GM12878 (cell line): ENCODE measurements at regions not wholly inside any gene's neighbourhood (a gene's known extent, or its start where the extent isn't known, plus 50 kb on each side); places are given as distances from the start of the nearest gene placed in this dataset.
A peak's percentile ranks its signal among the peaks of the same experiment; 100 is the strongest.

Experiments
- ATAC-seq: fragments of 200-7000 bp; cut with Tn5 transposase; 3 replicates; pipeline ENCODE4 v1.9.1; 2020; ENCODE audit warnings: mild to moderate bottlenecking, moderate library complexity
- BruUV-seq: library from RNA; stranded (reverse); fragments of 400-500 nt; replicated peaks from 2 replicates; lab custom pipeline; 2021; lab: Mats Ljungman, UMichigan
- CTCF ChIA-PET: fragments of 300-600 bp; sonication (Branson Sonifier 250); formaldehyde crosslinking; extraction: SDS; loops from one replicate; lab custom pipeline; 2021; ENCODE audit warnings: inconsistent platforms; lab: Yijun Ruan, JAX
- POLR2A ChIA-PET: fragments of 350-600 bp; formaldehyde crosslinking; extraction: SDS; loops from one replicate; lab custom pipeline; 2021; ENCODE audit warnings: inconsistent platforms; lab: Charles Lee
- RAD21 ChIA-PET: fragments of 300-600 bp; sonication (Branson Sonifier 250); formaldehyde crosslinking; loops from one replicate; lab custom pipeline; 2023; ENCODE audit warnings: antibody characterized with exemption; ENCODE audit not compliant: unreplicated experiment; lab: Charles Lee
- SMC1A ChIA-PET: fragments of 300-600 bp; sonication (Branson Sonifier 250); formaldehyde crosslinking; loops from one replicate; lab custom pipeline; 2023; ENCODE audit not compliant: unreplicated experiment, uncharacterized antibody; lab: Charles Lee
- DNase-seq: peaks from one replicate; pipeline ENCODE4 v3.0.0-alpha.2; 2011; ENCODE audit warnings: low read depth, low spot score
- FAIRE-seq: peaks from 3 replicates; lab custom pipeline; 2011; peaks lifted over from hg19 to GRCh38; lab: Jason Lieb, UNC
- H2AFZ ChIP-seq: 2 replicates; pipeline ENCODE4 v1.6.0; 2011; ENCODE audit warnings: low read depth, low read length, control low read depth; ENCODE audit not compliant: control insufficient read depth
- H3K27ac ChIP-seq: 2 replicates; pipeline ENCODE4 v1.5.1; 2011; ENCODE audit warnings: control low read depth; ENCODE audit not compliant: control insufficient read depth, insufficient read depth
- H3K27me3 ChIP-seq, 2 experiments: replicated peaks in 1 of 2; 2 replicates each; pipeline versions ENCODE4 v1.6.0 to v1.6.1; 2011; ENCODE audit warnings: low read length in 1 of 2; ENCODE audit not compliant: control insufficient read depth in 2 of 2, insufficient read depth in 2 of 2
- H3K36me3 ChIP-seq, 2 experiments: 2 replicates each; pipeline ENCODE4 v1.5.1; 2011; ENCODE audit warnings: low read length in 1 of 2; ENCODE audit not compliant: control insufficient read depth in 2 of 2, insufficient read depth in 2 of 2
- H3K4me1 ChIP-seq: 2 replicates; pipeline ENCODE4 v1.6.1; 2011; ENCODE audit warnings: mild to moderate bottlenecking, low read length, moderate library complexity, mixed read lengths; ENCODE audit not compliant: control insufficient read depth, insufficient read depth
- H3K4me2 ChIP-seq: 2 replicates; pipeline ENCODE4 v1.6.0; 2011; ENCODE audit warnings: control low read depth; ENCODE audit not compliant: control insufficient read depth, insufficient read depth
- H3K4me3 ChIP-seq: fragments of 200-600 bp; sonication (generic); 2 replicates; pipeline ENCODE4 v1.5.1; 2016
- H3K79me2 ChIP-seq: 2 replicates; pipeline ENCODE4 v1.6.0; 2011; ENCODE audit warnings: low read length; ENCODE audit not compliant: control insufficient read depth, insufficient read depth
- H3K9ac ChIP-seq: 2 replicates; pipeline ENCODE4 v1.8.0; 2011; ENCODE audit warnings: low read length, control low read depth, mixed read lengths; ENCODE audit not compliant: control insufficient read depth, insufficient read depth
- H3K9me3 ChIP-seq: replicated peaks from 3 replicates; pipeline ENCODE4 v1.5.1; 2011; ENCODE audit warnings: mild to moderate bottlenecking, low read length; ENCODE audit not compliant: control insufficient read depth, insufficient read depth
- H4K20me1 ChIP-seq: 2 replicates; pipeline ENCODE4 v1.6.0; 2011; ENCODE audit not compliant: control insufficient read depth, insufficient read depth
- ETV6 ChIP-seq, 2 experiments: fragments of 450-650 bp in 1 of 2; IDR thresholded peaks in 1 of 2; conservative IDR thresholded peaks in 1 of 2; 2 replicates each; pipeline ENCODE4 v1.6.1; 2014; ENCODE audit warnings: antibody characterized with exemption in 1 of 2, borderline replicate concordance in 1 of 2, low read depth in 1 of 2, mild to moderate bottlenecking in 1 of 2, moderate library complexity in 1 of 2
- FOXK2 ChIP-seq: fragments of 450-650 bp; IDR thresholded peaks from 2 replicates; pipeline ENCODE4 v1.6.1; 2017; ENCODE audit warnings: mild to moderate bottlenecking, moderate library complexity
- GABPA ChIP-seq: IDR thresholded peaks from 2 replicates; pipeline ENCODE4 v1.6.1; 2014; ENCODE audit warnings: antibody characterized with exemption, low read depth, mild to moderate bottlenecking, inconsistent platforms
- GATAD2B ChIP-seq: fragments of 450-650 bp; conservative IDR thresholded peaks from 2 replicates; pipeline ENCODE4 v1.6.1; 2017; ENCODE audit warnings: low read depth, mild to moderate bottlenecking, moderate library complexity
- NFYB ChIP-seq: IDR thresholded peaks from 2 replicates; pipeline ENCODE4 v1.6.1; 2011; ENCODE audit warnings: low read depth, mild to moderate bottlenecking, low read length, improper control_type of control experiment, moderate library complexity; ENCODE audit not compliant: insufficient read depth
- NRF1 ChIP-seq: conservative IDR thresholded peaks from 2 replicates; pipeline ENCODE4 v1.6.1; 2011; ENCODE audit warnings: mild to moderate bottlenecking, low read depth, low read length, improper control_type of control experiment
- RB1 ChIP-seq: fragments of 450-650 bp; formaldehyde crosslinking; IDR thresholded peaks from 2 replicates; pipeline ENCODE4 v1.6.1; 2017; ENCODE audit warnings: mild to moderate bottlenecking, borderline replicate concordance
- RELB ChIP-seq: fragments of 450-650 bp; IDR thresholded peaks from 2 replicates; pipeline ENCODE4 v1.6.1; 2017; ENCODE audit warnings: low read depth, mild to moderate bottlenecking, moderate library complexity
- TAF1 ChIP-seq: IDR thresholded peaks from 2 replicates; pipeline ENCODE4 v1.6.1; 2011; ENCODE audit warnings: mild to moderate bottlenecking, low read depth, low read length, borderline replicate concordance
- WGBS: methylation state at CpG from one replicate; pipeline ENCODE4 v1.1.6; 2016; ENCODE audit warnings: low lambda C conversion rate; ENCODE audit not compliant: insufficient replicate concordance, insufficient coverage; ENCODE audit errors: missing lambda C conversion rate; 5-methylcytosine and 5-hydroxymethylcytosine counted together
- in situ Hi-C: fragments of 300-500 bp; cut with MboI; formaldehyde crosslinking; loops from 9 replicates; pipeline ENCODE4 v1.14.3; 2018; ENCODE audit warnings: mixed read lengths
- intact Hi-C: fragments of 100-400 bp; cut with micrococcal nuclease; formaldehyde crosslinking; loops from one replicate; pipeline ENCODE4 v1.14.2; 2022; ENCODE audit not compliant: unreplicated experiment
- TF ChIP-seq, protein P1 (sequence below): fragments of 450-650 bp; IDR thresholded peaks from 2 replicates; pipeline ENCODE4 v1.6.1; 2017; ENCODE audit warnings: mild to moderate bottlenecking

DNA sequence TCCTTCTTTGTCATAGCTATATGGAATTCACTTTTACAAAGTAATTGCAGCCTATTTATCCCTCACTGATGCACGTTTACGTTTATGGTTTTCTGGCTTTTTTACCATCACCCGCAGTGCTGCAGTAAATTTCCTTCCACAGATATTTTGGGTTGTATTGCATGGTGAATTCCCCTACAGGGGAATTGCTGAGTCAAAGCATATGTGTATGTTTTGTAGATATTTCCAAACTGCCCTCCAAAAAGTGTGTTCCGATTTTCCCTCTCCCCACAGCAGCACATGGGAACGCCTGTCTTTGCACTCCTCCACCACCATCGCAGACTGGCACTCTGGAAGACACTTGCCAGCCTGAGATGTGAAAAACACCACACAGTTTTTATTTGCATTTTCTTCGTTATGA is 80.6 kb upstream of the UXS1 start (continued):
- no peak for TF ChIP-seq RELB
- TF ChIP-seq GATAD2B = no peak
- no peak for TF ChIP-seq NRF1
- TF ChIP-seq FOXK2 = no peak
- TF ChIP-seq NFYB = no peak

GRCh38 chr2:106272216-106272807 is 78.2 kb upstream of the UXS1 start:
- ChIA-PET CTCF (no interaction called here), SMC1A (no interaction called here), POLR2A (no interaction called here), RAD21 (no interaction called here)
- intact Hi-C loops = no loop called here
- no peak overlapping the region for H2AFZ ChIP-seq
- peak; percentile 38; the same call in 2 of the 3 replicates for ATAC-seq
- TF ChIP-seq NRF1 (no peak), GABPA (no peak), TAF1 (no peak), RB1 (no peak), ETV6 (conservative IDR thresholded peaks at IDR 0.05 in 1 of 2, IDR thresholded peaks at IDR 0.05 in 1 of 2; ENCODE audit: borderline replicate concordance in 1 of 2, low read depth in 1 of 2) (no peak)
- TF ChIP-seq, protein P1, sequence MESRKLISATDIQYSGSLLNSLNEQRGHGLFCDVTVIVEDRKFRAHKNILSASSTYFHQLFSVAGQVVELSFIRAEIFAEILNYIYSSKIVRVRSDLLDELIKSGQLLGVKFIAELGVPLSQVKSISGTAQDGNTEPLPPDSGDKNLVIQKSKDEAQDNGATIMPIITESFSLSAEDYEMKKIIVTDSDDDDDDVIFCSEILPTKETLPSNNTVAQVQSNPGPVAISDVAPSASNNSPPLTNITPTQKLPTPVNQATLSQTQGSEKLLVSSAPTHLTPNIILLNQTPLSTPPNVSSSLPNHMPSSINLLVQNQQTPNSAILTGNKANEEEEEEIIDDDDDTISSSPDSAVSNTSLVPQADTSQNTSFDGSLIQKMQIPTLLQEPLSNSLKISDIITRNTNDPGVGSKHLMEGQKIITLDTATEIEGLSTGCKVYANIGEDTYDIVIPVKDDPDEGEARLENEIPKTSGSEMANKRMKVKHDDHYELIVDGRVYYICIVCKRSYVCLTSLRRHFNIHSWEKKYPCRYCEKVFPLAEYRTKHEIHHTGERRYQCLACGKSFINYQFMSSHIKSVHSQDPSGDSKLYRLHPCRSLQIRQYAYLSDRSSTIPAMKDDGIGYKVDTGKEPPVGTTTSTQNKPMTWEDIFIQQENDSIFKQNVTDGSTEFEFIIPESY = no peak
- H3K9me3 ChIP-seq = no peaks in the 10 kb centered on the region; the same call in 2 of the 3 replicates
- H3K27ac ChIP-seq = no peak overlapping the region
- FAIRE-seq = no peak
- WGBS = 46% methylated on average over 7 of the region's 7 CpGs
- H3K27me3 ChIP-seq = no peaks in the 10 kb centered on the region; a peak in 1 of 4 replicates
- H4K20me1 ChIP-seq = no peaks in the 10 kb centered on the region; the same call in 1 of the 2 replicates
- no peak overlapping the region for H3K4me2 ChIP-seq
- H3K4me3 ChIP-seq = no peak overlapping the region
- DNase-seq = no peak
- H3K9ac ChIP-seq = no peak overlapping the region
- in situ Hi-C loops = no loop called here
- no peaks in the 10 kb centered on the region for H3K36me3 ChIP-seq
- H3K4me1 ChIP-seq = no peaks in the 10 kb centered on the region; the same call in 1 of the 2 replicates
- BruUV-seq = no TSS peak
- H3K79me2 ChIP-seq = no peaks in the 10 kb centered on the region
